ENCODE measurements at regions not wholly inside any gene's neighbourhood (a gene's known extent, or its start where the extent isn't known, plus 50 kb on each side); places are given as distances from the start of the nearest gene placed in this dataset.

DNA sequence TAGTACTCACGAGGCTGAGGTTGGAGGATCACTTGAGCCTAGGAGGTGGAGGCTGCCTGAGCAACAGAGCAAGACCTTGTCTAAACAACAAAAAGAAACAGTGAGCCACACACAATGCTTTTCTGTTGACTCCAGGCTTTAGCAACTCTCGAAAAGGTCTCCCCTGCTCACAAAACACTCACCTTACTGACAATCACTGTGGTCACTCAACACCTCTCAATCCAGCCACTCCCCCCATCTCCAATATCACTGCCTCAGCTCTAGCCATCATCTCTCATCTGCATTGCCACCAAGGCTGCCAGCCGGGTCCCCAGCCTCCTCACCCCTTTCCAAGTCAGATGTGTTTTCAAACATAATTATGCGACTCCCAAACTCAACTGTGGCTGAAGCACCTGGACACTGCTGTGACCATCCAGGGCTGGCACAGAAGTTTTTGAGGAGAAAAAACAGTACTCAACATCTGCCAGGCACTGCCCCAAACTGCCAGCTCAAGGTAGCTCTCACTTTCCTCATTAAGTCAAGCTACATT, 218.0 kb upstream of the ARID1B start:
- DNase-seq, result no peak

DNA sequence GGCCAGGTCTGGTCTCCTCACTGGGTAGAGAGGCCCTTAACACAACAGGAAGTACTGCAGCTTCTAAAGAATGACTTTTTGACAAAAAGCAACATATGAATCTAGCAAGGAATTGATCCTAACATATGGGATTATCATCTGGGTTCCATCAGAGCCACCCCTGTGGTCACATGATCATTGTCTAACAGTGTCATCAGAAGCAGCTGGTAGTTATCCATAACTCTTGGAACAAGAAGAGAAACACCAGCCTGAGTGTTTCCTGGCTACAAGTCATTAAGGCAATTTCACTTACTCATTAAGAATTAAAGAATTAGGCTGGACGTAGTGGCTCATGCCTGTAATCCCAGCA, 219.3 kb upstream of the ARID1B start:
- no peak for DNase-seq

DNA sequence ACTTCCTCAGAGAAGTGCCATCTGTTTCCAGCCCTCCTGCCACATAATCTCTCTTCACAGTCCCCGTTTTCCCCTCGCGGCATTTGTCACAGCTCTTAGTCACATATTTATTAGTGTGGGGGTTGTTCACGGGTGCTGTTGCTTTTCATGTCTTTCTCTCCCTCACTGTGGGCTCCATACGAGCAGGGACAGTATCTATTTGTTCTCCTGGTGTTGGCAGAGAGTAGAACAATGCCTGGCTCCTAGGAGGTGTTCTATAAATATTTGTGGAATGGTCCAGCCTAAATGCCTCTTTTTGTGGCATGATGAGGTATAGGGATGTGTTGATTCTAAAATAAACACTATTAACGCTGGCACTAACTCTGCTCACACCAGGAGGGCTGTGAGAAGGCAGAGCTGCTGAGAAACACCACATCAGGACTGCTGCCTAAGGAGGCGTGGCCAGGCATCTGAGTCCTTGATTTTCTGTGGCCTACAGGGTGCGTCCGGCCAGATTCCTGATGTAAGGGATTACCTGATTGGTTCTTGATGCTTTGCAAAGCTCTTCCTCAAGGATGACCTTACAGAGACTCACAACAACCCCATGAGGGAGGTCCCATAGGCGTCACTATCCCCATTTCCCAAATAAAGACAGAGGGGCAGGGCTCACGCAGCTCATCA, 219.8 kb upstream of the ARID1B start:
- no peak for DNase-seq

DNA sequence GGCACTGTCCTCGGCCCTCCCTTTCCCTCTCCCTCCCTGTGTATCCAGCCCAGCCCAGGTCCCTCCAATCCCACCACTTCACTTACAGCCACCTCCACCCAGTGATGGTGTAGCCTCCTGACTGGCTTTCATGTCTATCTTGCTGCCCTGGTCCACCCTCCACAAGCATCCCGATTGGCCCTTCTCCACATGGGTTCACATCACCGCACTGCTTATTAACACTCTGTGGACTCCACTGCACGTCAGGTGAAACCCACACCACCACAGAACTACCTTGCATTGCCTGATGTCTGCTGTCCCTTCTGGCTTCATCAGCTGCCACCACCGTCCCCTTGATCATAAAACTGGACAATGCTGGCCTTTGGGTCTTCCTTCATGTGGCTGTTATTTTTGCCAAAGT, 220.4 kb upstream of the ARID1B start:
- DNase-seq, result no peak

DNA sequence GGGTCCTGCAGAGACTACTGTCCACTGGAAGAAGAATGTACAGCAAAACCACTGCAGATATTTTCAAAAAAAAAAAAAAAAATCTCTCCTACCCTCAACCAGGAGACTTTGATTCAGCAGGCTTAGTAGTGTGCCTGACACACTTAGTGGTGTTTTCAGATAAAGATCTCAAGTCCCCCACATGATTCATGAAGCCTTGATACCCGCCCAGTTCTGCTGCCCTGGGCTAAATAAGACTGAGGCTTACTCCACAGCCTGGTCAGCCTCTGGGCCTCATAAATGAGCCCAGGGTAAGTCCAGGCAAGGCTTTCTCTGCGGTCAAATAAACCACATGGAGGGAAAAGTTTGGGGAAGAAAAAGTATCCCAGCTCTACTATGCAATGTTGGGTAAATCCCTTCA, 222.1 kb upstream of the ARID1B start:
- DNase-seq, result no peak

DNA sequence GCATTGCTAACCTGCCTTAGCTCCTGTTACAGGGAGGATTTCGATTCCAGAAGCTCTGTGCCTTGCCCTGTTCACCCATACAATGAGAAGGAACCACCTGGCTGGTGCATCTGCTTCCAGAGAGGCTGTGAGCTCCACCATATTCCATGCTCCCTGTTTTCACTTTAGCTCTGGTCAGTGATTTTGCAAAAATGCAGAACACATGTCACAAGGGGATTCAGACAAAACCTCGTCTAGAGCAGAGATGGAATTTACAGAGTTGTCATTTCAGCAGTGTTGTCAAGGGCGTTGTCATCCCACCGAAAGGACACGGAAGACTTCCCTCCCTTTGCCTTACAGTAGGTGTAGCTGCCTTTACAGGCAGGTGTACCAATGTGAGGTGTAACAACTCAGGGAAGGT, 223.0 kb upstream of the ARID1B start:
- DNase-seq, result no peak

DNA sequence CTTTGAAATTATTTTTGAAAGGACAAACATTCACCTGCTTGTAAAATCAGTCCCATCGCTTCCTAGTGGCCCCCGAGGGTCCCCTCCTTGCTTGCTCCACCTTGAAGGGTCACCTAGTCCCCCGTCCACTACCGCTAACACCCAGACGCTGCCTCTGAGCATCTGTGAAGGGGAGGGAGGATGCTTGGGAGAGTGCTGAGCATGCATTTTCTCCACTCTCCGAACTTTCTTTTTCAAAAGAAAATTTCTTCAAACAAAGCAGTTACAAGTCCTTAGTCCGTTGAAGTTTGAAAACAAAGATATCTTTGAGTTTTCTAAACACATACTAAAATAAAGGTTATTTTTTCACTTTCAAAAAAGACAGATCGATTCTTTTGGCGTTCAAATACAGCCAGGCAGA, 224.3 kb upstream of the ARID1B start:
- no peak for DNase-seq

GRCh38 chr6:156550949-156551348, 226.2 kb upstream of the ARID1B start:
- no peak for DNase-seq

- DNase-seq, result no peak
Measured at GRCh38 chr6:156545931-156546330, 231.2 kb upstream of the ARID1B start.

- DNase-seq, result no peak
Measured at GRCh38 chr6:156545021-156545420, 232.2 kb upstream of the ARID1B start.

GRCh38 chr6:156544046-156544445, 233.1 kb upstream of the ARID1B start:
- DNase-seq, result no peak

- DNase-seq, result no peak
Measured at GRCh38 chr6:156543431-156543830, 233.7 kb upstream of the ARID1B start.

- no peak for DNase-seq
Measured at GRCh38 chr6:156538875-156539660, 238.1 kb upstream of the ARID1B start.

- no peak for DNase-seq
Measured at GRCh38 chr6:156534594-156534993, 242.6 kb upstream of the ARID1B start.

GRCh38 chr6:156533872-156534524, 243.2 kb upstream of the ARID1B start:
- no peak for DNase-seq

DNA sequence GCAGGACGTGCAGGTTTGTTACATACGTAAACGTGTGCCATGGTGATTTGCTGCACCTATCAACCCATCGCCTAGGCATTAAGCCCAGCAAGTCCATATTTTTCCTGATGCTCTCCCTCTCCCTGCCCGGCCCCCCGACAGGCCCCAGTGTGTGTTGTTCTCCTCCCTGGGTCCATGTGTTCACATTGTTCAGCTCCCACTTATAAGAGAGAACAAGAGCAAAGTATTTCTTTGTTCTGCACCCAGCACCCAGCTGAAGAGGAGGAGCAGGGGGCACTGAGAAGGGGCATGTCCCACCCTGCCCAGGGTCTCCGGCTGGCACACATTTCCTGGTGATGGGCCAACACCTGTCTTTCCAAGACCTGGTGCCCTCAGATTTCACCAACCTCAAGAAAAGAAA, 251.1 kb upstream of the ARID1B start:
- DNase-seq, result no peak

DNA sequence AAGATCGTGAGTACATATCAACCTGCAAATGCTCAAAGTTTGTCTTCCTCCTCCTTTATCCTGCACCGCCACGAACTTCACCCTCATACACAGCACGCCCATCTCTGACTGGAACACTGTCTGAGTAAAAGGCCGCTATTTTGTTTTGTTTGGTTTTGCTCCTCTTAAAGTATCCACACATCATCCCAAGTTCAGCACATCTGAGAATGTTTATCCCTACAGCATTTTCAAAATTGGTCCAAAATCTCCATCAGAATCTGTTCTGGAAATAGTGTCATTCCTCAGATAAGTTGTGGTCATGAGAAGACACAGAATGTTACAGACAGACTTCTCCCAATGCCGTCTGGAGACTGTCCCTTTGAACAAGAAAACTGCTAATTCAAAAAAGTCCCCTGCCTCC, 251.6 kb upstream of the ARID1B start:
- DNase-seq, result no peak

- no peak for DNase-seq
Measured at GRCh38 chr6:156519940-156520339, 257.2 kb upstream of the ARID1B start.

DNA sequence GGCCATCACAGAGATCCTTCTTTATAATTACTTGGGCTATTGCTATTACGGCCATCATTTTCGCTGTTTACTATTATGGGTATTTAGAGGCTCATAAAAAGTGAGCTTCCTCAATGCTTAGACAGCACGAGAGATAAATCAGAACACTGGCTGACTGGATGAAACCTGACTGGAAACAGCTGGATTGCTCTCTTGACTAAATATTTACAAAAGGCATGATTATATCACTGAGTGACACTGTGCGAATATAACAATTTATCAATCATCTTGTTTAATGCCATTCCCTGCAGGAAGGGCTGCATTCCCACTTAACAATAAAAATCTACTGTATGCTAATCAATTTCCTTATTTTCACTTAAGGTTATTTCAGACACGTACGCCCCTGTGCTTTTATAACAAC, 260.1 kb upstream of the ARID1B start:
- DNase-seq, result no peak

DNA sequence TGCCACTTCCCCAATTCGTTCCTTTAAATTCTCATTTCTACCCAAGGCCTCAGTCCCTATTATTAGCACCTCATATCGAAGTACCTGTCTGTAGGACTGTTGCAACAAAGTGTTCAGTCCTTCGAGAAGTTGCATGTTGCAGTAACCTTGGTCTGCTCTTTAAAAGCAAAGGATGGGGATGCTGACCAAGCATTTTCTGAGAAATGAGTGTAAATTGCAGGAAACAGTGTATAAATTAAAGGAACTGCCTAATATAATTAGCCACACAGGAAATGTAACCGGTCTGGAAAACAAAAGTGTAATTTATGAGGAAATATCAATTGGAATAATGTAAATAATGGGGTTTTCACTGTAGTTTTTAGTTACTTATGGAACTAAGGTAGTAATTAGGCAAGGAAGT, 261.9 kb upstream of the ARID1B start:
- DNase-seq, result no peak

DNA sequence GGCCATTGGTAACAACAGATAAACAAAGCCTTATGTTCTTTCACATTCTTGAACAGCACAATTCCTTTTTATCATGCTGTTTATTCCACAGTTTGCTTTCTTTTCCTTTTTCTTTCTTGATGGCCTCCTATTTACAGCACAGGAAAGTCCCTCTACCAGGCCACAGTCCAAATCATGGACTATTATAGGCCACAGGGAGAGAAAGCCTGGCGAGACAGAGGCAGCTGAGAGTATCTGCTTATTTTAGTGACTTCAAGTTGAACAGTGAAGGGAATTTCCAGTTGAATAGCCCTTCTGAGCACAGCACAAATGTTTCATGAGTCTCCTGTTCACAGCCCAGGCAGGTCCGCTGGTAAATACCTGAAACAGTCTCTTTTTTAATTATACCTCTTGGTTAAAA, 263.7 kb upstream of the ARID1B start:
- no peak for DNase-seq

- no peak for DNase-seq
Measured at GRCh38 chr6:156511570-156511969, 265.6 kb upstream of the ARID1B start.

GRCh38 chr6:156511051-156511450, 266.1 kb upstream of the ARID1B start:
- DNase-seq, result no peak

DNA sequence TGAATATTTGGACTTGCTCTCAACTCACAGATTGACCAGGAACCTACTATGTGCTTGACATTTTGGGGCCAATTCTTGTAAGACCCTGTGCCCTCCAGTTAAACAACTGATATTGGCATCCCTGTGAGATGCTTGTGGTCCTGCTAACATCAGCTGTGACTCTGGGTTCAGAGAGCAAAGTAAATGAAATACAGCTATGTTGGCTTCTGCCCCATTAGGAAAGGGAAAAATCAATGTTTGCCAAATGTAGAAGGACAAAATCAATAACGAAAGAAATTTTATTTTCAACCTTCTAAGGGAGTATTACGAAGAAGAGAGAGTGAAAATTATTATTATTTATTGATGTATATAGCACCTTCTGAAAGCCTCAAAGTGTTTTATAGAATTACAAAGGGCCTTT, 266.9 kb upstream of the ARID1B start:
- no peak for DNase-seq
